Activated T-helper 2 cell treated with anti-CD3 and anti-CD28 coated beads, Interferon-gamma antibody, Interleukin-2, Interleukin-4, amounts not matched to agents 10 μg/mL and 5 μg/mL and 100 μg/mL, durations not matched to agents 14 hours and 24 hours and 36 hours (primary cell): ENCODE measurements at regions not wholly inside any gene's neighbourhood (a gene's known extent, or its start where the extent isn't known, plus 50 kb on each side); places are given as distances from the start of the nearest gene placed in this dataset.
"Not testable (repeated sequence)": the region's sequence is repeated elsewhere in the genome, so short reads cannot be mapped to it uniquely, and the experiment has no call there.

Source experiments
- DNase-seq: peaks from one replicate; pipeline ENCODE4 v3.0.0; 2021; ENCODE audit warnings: low spot score
- H3K27ac Mint-ChIP-seq: one replicate; pipeline ENCODE4 v1.8.0; 2021; ENCODE audit warnings: mixed read lengths
- H3K27me3 Mint-ChIP-seq: one replicate; pipeline ENCODE4 v1.8.0; 2021; ENCODE audit warnings: low read depth, mixed read lengths
- H3K36me3 Mint-ChIP-seq: one replicate; pipeline ENCODE4 v1.8.0; 2021; ENCODE audit warnings: low read depth, mixed read lengths
- H3K4me1 Mint-ChIP-seq: one replicate; pipeline ENCODE4 v1.8.0; 2021; ENCODE audit warnings: low read depth, mixed read lengths
- H3K4me3 Mint-ChIP-seq: one replicate; pipeline ENCODE4 v1.8.0; 2021; ENCODE audit warnings: low read depth, mild to moderate bottlenecking, moderate library complexity, mixed read lengths
- H3K9me3 Mint-ChIP-seq: one replicate; pipeline ENCODE4 v1.8.0; 2021; ENCODE audit warnings: mixed read lengths
- intact Hi-C: fragments of 100-400 bp; cut with micrococcal nuclease; formaldehyde crosslinking; loops from one replicate; pipeline ENCODE4 v1.15.1; 2023

DNA sequence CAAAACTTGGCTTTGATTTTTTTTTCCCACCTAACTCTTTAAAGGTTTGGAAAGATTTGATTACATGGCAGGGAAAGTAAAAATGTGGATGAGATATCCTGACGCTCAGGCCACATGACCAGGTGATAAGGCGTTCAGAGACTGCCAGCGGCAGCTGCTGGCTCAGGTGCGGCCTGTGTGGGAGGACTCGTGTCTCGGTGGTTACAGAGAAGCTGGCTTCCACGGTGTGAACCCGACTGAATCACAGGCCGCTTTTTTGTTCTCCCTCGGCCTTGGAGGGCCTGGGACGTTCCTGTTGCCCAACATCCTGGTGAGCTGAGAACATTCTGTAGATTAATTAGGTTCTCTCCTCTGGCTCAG is 124.2 kb upstream of the ZNF516 start:
- peaks cover 32% of the 10 kb centered on the region for H3K27me3 Mint-ChIP-seq

DNA sequence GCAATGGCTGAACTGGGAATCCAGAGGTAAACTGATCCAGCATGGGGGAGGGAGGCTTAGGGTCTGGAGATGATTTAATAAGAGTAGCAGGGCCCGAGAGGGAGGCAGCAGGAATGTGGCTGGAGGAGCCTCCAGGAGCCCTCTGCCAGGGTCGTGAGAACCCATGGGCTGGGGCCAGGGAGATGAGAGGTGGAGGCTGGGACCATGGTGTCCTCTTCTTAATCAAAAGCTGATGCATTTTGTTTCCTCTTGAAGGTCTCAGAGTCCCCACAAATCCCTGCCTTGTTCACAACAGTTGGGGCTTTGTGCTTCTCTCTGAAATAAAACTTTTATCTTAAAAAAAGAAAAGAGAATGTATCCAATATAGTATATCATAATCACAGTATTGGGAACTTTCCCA is 123.7 kb upstream of the ZNF516 start:
- Mint-ChIP-seq H3K9me3 (no peaks in the 10 kb centered on the region), H3K27me3 (peaks cover 29% of the 10 kb centered on the region), H3K27ac (no peak overlapping the region), H3K4me1 (peaks cover 9% of the 10 kb centered on the region), H3K4me3 (no peak overlapping the region), H3K36me3 (no peaks in the 10 kb centered on the region)
- no peak for DNase-seq
- intact Hi-C loops = no loop called here

More for the DNA sequence above, 124.2 kb upstream of the ZNF516 start:
- H3K4me1 Mint-ChIP-seq = peaks cover 9% of the 10 kb centered on the region
- no peaks in the 10 kb centered on the region for H3K36me3 Mint-ChIP-seq
- H3K4me3 Mint-ChIP-seq = no peak overlapping the region
- H3K27ac Mint-ChIP-seq = no peak overlapping the region
- no peaks in the 10 kb centered on the region for H3K9me3 Mint-ChIP-seq
- no peak for DNase-seq
- intact Hi-C loops = no loop called here

DNA sequence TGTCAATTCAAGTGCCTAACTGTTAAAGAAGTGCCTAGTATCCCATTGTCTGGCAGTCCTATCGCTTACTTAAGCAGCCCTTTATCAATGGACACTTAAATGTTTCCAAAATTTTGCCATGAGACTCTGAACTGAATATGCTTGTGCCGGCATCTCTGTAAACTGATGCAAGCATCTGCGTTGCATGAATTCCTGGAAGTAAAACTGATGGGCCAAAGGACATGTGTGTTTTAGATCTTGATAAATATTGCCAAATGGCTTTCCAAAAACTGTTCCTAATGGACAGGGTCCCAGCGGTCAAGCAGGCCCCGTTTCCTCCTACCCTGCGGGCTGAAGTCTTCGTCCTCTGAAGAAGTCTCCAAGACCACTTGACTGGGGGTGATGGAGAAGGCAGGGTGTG is 121.3 kb upstream of the ZNF516 start:
- peaks cover 5% of the 10 kb centered on the region for H3K4me1 Mint-ChIP-seq

DNA sequence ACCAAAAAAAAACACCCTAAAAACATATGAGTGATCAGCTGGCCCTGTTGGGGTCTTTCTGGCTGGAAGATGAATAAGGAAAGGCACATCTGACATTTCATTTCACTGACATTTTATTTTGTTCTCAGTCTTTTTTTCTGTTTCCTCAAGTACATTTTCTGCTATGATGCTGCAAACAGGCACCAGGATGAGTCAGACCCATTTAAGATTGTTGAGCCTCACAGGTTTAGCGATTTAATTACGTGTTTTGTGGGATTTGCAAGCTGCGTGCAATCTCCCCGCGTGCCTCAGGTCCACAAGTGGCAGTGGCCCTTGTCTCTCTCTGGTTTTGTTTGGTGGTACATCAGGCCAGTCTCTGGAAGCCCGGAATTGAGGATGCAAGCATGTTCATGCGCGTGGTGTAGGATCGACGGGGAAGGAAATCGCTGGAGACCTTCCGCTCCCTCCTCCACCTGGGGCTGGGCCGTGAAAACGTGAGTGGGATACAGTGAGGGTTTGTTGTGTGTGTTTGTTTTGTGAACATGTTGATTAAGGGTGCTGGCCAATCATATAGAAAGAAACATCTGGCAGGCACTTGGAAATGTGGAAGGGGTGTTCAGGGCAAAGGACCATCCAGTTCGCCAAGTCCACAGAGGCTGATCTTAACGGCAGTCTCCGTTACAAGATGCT is 120.2 kb upstream of the ZNF516 start:
- H3K9me3 Mint-ChIP-seq = no peaks in the 10 kb centered on the region
- H3K27me3 Mint-ChIP-seq = peaks cover 11% of the 10 kb centered on the region
- no peak overlapping the region for H3K4me3 Mint-ChIP-seq
- no peak for DNase-seq
- peaks cover 2% of the 10 kb centered on the region for H3K4me1 Mint-ChIP-seq
- intact Hi-C loops = no loop called here
- no peaks in the 10 kb centered on the region for H3K36me3 Mint-ChIP-seq
- no peak overlapping the region for H3K27ac Mint-ChIP-seq

More for the DNA sequence above, 121.3 kb upstream of the ZNF516 start:
- Mint-ChIP-seq H3K27ac (no peak overlapping the region), H3K9me3 (no peaks in the 10 kb centered on the region), H3K4me3 (no peak overlapping the region), H3K36me3 (no peaks in the 10 kb centered on the region), H3K27me3 (peaks cover 21% of the 10 kb centered on the region)
- DNase-seq = no peak
- intact Hi-C loops = no loop called here

DNA sequence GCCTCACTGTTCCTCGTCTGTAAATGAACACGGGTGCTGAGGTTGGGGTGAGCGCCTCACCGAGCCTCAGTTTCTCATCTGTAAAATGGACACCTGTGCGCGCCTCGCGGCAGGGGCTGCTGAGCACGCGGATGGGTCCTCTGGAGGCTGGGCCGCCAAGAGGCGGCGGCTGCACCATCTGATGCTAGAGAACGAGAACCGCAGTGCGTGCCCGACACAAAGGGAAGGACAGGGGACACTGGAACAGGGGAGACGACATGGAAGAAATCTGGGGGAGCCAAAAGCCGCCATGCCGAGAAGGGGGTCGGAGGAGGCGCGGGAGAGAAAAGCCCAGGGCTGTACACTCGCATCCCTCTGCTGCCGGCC is 118.7 kb upstream of the ZNF516 start:
- H3K4me1 Mint-ChIP-seq = no peaks in the 10 kb centered on the region
- no peak overlapping the region for H3K27ac Mint-ChIP-seq
- H3K27me3 Mint-ChIP-seq = peaks cover 7% of the 10 kb centered on the region
- H3K36me3 Mint-ChIP-seq = no peaks in the 10 kb centered on the region
- no peaks in the 10 kb centered on the region for H3K9me3 Mint-ChIP-seq
- no peak overlapping the region for H3K4me3 Mint-ChIP-seq
- intact Hi-C loops = no loop called here
- DNase-seq = no peak

DNA sequence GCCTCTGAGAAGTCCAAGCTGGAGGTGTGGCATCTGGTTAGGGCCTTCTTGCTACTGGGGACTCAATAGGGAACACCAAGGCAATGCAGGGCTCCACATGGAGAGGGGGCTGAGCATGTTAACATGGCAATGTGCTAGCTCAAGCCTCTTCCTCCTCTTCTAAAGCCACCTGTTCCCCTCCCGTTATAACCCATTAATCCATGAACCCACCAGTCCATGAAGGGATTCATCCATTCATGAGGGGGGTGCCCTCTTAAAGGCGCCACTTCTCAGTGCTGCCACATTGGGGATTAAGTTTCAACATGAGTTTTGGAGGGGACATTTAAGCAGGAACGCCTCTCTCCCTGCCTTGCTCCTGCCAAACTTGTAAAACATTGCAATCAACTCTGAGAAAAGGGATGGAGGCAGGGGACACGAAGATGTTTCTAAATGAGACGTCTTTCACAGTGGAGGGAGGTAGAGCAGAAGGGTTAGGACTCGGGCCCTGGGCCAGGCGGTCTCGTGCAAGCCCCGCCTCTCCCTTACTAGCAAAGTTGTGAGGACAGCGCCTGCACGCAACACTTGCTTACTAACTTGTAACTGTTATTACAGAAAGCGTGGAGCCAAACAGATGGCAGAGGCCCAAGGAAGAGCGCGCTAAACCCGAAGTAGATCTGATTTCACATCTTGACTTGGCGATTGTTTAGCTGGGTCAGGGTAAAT is 118.2 kb upstream of the ZNF516 start:
- no peaks in the 10 kb centered on the region for H3K36me3 Mint-ChIP-seq
- peaks cover 3% of the 10 kb centered on the region for H3K27me3 Mint-ChIP-seq
- H3K9me3 Mint-ChIP-seq = no peaks in the 10 kb centered on the region
- DNase-seq = no peak
- no peak overlapping the region for H3K4me3 Mint-ChIP-seq
- no peaks in the 10 kb centered on the region for H3K4me1 Mint-ChIP-seq
- intact Hi-C loops = no loop called here
- no peak overlapping the region for H3K27ac Mint-ChIP-seq

DNA sequence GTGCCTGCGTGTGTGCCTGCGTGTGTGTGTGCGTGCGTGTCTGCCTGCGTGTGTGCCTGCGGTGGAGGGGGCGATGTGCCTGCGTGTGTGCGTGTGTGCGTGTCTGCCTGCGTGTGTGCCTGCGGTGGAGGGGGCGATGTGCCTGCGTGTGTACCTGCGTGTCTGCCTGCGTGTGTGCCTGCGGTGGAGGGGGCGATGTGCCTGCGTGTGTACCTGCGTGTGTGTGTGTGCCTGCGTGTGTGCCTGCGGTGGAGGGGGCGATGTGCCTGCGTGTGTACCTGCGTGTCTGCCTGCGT is 116.7 kb upstream of the ZNF516 start:
- H3K9me3 Mint-ChIP-seq, H3K27me3 Mint-ChIP-seq, H3K36me3 Mint-ChIP-seq, intact Hi-C loops, DNase-seq, H3K4me3 Mint-ChIP-seq, H3K4me1 Mint-ChIP-seq, H3K27ac Mint-ChIP-seq: not testable (repeated sequence)

DNA sequence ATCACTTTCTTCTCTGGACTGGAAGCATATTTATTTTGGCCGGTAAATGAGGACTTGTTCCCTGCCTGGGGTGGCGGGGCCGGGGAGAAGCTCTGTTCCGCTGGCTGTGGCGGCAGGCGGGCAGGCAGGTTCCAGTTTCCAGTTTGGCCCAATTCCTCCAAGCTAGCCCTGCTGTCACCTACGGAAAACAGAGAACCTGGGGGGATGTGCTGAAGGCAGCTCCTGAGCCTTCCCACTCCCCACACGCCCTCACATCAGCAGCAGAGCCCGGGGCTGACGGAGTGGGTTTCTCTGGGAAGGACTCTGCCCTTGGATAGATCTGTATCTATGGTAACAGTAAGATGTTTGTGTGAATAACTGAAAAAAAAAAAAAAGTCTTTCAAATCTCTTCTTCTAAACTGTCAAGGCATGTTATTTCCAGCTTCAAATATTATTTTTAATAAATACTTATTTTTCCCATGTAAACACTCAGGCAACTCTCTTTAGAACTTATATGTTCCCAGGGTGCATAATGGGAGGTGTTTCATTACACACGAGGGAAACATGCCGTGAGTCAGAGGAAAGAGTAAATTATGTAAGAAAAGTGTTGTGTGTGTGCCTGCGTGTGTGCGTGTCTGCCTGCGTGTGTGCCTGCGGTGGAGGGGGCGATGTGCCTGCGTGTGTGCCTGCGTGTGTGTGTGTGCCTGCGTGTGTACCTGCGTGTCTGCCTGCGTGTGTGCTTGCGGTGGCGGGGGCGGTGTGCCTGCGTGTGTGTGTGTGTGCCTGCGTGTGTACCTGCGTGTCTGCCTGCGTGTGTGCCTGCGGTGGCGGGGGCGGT is 116.1 kb upstream of the ZNF516 start:
- no peaks in the 10 kb centered on the region for H3K4me1 Mint-ChIP-seq
- no peak overlapping the region for H3K27ac Mint-ChIP-seq
- H3K36me3 Mint-ChIP-seq = no peaks in the 10 kb centered on the region
- no peak overlapping the region for H3K4me3 Mint-ChIP-seq
- H3K9me3 Mint-ChIP-seq = no peaks in the 10 kb centered on the region
- H3K27me3 Mint-ChIP-seq = no peaks in the 10 kb centered on the region
- no peak for DNase-seq
- intact Hi-C loops = no loop called here

DNA sequence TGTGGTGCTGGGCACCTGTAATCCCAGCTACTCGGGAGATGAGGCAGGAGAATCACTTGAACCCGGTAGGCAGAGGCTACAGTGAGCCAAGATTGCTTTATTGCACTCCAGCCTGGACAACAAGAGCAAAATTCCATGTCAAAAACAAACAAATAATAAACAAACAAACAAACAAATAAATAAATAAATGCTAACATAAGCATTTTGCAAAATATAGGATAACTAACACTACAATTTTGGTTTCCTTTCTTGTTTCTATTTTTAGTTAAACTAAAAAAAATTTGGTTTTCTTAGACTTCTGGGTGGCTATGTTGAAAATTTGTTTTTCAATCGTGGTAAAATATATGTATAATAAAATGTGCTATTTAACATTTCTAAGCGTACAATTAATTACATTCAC is 115.0 kb upstream of the ZNF516 start:
- Mint-ChIP-seq H3K27me3 (no peaks in the 10 kb centered on the region), H3K9me3 (no peaks in the 10 kb centered on the region), H3K4me3 (no peak overlapping the region), H3K36me3 (no peaks in the 10 kb centered on the region), H3K27ac (no peak overlapping the region), H3K4me1 (no peaks in the 10 kb centered on the region)
- no peak for DNase-seq
- intact Hi-C loops = no loop called here

DNA sequence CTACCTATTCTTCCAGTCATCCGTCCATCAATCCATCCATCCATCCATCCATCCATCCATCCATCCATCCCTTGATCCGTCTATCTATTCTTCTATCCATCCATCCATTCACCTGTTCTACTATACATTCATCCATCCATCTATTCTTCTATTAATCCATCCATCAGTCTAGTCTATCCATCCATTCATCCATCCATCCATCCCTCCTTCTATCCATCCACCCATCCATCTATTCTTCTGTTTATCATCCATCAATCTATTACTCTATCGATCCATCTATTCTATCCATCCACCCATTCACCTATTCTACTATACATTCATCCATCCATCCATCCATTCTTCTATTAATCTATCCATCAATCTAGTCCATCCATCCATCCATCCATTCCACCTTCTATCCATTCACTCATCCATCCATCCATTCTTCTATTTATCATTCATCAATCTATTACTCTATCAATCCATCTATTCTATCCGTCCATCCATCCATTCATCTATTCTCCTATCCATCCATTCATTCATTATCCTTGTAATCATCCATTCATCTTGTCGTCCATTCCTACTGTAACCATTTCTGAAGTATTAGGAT is 110.4 kb upstream of the ZNF516 start:
- intact Hi-C loops = no loop called here
- no peaks in the 10 kb centered on the region for H3K27me3 Mint-ChIP-seq
- no peak overlapping the region for H3K4me3 Mint-ChIP-seq
- no peak for DNase-seq
- no peaks in the 10 kb centered on the region for H3K9me3 Mint-ChIP-seq
- H3K27ac Mint-ChIP-seq = no peak overlapping the region
- no peaks in the 10 kb centered on the region for H3K36me3 Mint-ChIP-seq
- no peaks in the 10 kb centered on the region for H3K4me1 Mint-ChIP-seq

DNA sequence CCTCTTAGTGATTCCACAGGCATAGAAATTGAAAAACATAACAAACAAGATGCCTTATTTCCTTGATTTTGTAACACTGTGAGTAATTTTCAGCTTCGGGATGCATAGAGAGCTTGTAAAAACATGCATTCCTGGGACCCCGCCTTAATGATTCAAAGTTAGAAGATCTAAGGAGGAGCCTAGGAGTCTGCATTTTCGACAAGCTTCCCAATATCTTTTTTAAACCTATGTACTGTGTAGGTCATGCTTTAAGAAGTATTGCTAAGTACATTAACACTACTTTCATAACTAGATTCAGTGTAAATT is 109.8 kb upstream of the ZNF516 start:
- H3K4me3 Mint-ChIP-seq = no peak overlapping the region
- DNase-seq = no peak
- H3K36me3 Mint-ChIP-seq = no peaks in the 10 kb centered on the region
- no peaks in the 10 kb centered on the region for H3K9me3 Mint-ChIP-seq
- H3K27me3 Mint-ChIP-seq = no peaks in the 10 kb centered on the region
- no peaks in the 10 kb centered on the region for H3K4me1 Mint-ChIP-seq
- no peak overlapping the region for H3K27ac Mint-ChIP-seq
- intact Hi-C loops = no loop called here

DNA sequence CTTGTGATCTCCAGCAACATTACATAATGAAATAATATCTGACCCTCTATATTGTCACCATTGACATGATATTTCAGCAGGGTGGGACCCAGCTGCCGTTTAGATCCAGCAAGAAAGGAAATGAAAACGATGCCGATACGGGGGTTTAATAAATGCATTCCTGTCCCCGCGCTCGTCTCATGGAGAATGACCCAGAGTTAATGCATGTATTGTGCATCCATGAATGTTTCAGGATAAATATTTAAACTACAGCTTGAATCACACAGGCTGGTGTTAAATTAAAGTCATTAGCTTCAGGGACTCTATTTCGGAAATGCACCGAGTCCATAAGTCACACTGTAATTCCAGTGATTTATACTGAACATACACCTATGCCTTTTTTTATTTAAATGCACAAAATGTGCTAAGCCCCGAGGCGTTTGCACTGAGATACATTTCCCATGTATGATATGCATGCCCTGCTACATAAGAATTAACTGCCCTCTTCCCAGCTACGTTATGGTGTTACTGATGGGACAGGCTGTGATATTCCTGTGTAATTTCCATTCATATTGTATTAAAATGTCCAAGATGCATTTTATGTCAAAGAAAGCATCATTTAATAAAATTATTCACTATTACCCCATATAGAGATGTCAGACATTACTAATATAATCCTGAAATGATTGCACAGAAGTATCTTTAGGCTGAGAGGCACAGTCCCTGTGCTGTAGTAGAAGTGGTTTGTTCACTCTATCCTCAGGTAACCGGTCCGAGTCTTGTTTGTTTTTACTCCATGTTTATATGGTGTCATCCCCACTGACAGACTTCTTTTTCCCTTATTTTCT is 109.3 kb upstream of the ZNF516 start:
- Mint-ChIP-seq H3K4me1 (no peaks in the 10 kb centered on the region), H3K27ac (no peak overlapping the region), H3K4me3 (no peak overlapping the region), H3K36me3 (no peaks in the 10 kb centered on the region), H3K27me3 (no peaks in the 10 kb centered on the region), H3K9me3 (no peaks in the 10 kb centered on the region)
- intact Hi-C loops = no loop called here
- DNase-seq = no peak
